ENCODE measurements at regions not wholly inside any gene's neighbourhood (a gene's known extent, or its start where the extent isn't known, plus 50 kb on each side); places are given as distances from the start of the nearest gene placed in this dataset.

DNA sequence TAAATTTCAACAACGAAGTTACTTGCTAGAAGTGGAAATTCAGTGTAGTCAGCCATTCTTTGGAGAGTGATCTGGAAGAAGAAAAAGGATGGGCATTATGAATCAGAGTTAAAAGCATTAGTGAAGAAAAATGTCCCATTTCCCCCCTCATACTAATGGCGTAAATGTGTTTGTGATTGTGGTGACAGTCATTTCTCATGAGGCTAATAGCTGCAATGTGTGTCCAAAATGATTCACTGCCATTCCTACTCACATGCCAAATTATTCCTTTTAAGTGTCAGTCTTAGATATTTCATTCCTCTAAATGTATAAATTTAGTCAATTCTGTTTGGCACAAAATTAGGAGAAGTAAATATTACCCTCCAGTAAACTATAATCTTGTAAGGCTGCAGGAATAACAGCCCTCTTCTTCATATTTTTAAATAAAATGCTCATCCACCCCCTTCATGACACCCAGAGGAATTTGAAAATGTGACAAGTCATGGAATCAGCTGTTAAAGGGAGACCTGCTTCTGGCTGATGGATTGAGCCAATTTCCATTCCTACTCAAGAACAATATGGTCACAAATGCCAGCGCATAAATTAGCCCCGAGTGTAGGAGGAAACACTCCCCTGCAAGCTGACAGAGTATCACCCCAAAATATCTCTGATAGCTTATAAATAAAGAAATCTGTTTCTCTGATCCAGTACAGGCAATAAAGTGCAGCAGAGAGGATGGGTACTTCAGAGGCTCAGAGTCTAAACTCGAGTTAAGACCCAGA is 912.3 kb upstream of the SEL1L start:
- Histone ChIP-seq H3K9ac (ENCODE audit: low read length in 2 of 2) (no peak overlapping the region), H3K27ac (ENCODE audit: low read length) (no peak overlapping the region), H3K36me3 (ENCODE audit: control insufficient read depth in 2 of 2, insufficient read depth in 2 of 2, low read length in 2 of 2) (no peaks in the 10 kb centered on the region), H3K4me1 (ENCODE audit: control insufficient read depth, insufficient read depth, low read length) (no peaks in the 10 kb centered on the region), H3K9me3 (ENCODE audit: control insufficient read depth in 2 of 2, low read length in 2 of 2) (no peaks in the 10 kb centered on the region), H3K4me3 (ENCODE audit: low read length in 2 of 2) (no peak overlapping the region), H3K27me3 (ENCODE audit: control insufficient read depth in 1 of 2, insufficient read depth in 2 of 2, low read length in 2 of 2) (no peaks in the 10 kb centered on the region)

DNA sequence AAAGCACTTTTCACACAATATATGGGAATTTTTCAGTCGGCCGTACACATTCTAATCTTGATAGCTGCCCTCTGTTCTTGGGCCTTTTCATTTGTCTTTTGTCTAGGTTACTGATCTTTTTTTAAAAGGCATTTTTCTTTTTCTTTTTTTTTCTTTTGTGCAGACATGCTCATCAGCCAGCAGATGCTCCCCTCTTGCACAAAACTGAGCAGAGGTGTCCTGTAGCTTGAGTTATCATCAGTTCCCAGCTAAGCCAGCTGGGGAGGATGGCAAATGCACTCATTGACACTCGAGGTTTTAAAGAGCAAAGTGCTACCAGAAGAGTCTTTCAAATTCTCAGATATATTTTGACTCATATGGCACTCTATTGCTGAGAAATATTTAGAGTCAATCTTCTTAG is 913.9 kb upstream of the SEL1L start:
- Histone ChIP-seq H3K4me3 (ENCODE audit: low read length in 2 of 2) (no peak overlapping the region), H3K9ac (ENCODE audit: low read length in 2 of 2) (no peak overlapping the region), H3K9me3 (ENCODE audit: control insufficient read depth in 2 of 2, low read length in 2 of 2) (no peaks in the 10 kb centered on the region), H3K27ac (ENCODE audit: low read length) (no peak overlapping the region), H3K27me3 (ENCODE audit: control insufficient read depth in 1 of 2, insufficient read depth in 2 of 2, low read length in 2 of 2) (no peaks in the 10 kb centered on the region), H3K36me3 (ENCODE audit: control insufficient read depth in 2 of 2, insufficient read depth in 2 of 2, low read length in 2 of 2) (no peaks in the 10 kb centered on the region), H3K4me1 (ENCODE audit: control insufficient read depth, insufficient read depth, low read length) (no peaks in the 10 kb centered on the region)

DNA sequence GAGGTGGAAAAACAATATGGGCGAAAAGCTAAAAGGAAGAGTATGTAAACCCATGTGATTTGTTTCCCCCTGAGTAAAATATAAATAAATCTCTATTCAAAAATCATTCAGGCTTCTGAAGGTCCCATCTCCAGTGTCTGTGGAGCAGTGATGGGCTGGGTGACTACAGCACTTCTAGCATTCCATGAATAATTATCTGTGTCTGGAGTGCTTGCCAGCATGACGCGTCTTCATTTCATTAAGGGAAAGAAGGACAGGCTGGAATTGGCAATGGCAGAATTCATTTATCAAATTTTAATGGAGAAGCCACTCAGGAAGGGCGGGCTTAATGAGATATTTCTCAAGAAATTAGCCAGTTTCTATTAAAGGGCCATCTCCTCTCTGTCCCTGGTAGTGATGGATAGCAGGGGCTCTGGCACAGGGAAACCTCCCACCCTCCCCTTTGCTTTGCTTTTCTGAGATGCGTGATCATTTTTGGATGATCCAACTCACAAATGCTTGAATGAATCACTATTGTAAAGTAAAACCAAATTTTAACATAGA is 916.3 kb upstream of the SEL1L start:
- no peaks in the 10 kb centered on the region for H3K36me3 ChIP-seq (ENCODE audit: control insufficient read depth in 2 of 2, insufficient read depth in 2 of 2, low read length in 2 of 2)
- no peaks in the 10 kb centered on the region for H3K4me1 ChIP-seq (ENCODE audit: control insufficient read depth, insufficient read depth, low read length)
- no peaks in the 10 kb centered on the region for H3K9me3 ChIP-seq (ENCODE audit: control insufficient read depth in 2 of 2, low read length in 2 of 2)
- H3K27me3 ChIP-seq (ENCODE audit: control insufficient read depth in 1 of 2, insufficient read depth in 2 of 2, low read length in 2 of 2): no peaks in the 10 kb centered on the region
- no peak overlapping the region for H3K27ac ChIP-seq (ENCODE audit: low read length)
- no peak overlapping the region for H3K4me3 ChIP-seq (ENCODE audit: low read length in 2 of 2)
- H3K9ac ChIP-seq (ENCODE audit: low read length in 2 of 2): no peak overlapping the region

DNA sequence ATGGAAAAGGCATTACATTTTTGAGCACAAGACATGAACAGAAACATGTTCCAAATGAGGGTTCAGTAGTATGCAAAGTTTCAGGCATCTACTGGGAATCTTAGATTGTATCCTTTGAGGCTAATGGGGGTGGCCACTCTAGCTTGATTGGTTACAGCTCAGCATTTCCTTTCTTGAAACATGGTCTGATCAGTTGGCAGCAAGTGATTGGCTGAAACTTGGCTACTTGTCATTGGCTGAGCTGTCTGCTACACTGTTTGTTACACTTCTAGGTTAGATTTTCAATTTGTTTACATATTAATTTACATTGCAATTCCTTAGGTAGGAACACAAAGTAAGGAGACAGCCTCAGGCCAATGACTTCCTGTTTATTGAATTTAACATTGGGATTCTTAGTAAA is 918.0 kb upstream of the SEL1L start:
- Histone ChIP-seq H3K4me3 (ENCODE audit: low read length in 2 of 2) (no peak overlapping the region), H3K27ac (ENCODE audit: low read length) (no peak overlapping the region), H3K27me3 (ENCODE audit: control insufficient read depth in 1 of 2, insufficient read depth in 2 of 2, low read length in 2 of 2) (no peaks in the 10 kb centered on the region), H3K36me3 (ENCODE audit: control insufficient read depth in 2 of 2, insufficient read depth in 2 of 2, low read length in 2 of 2) (no peaks in the 10 kb centered on the region), H3K9ac (ENCODE audit: low read length in 2 of 2) (no peak overlapping the region), H3K9me3 (ENCODE audit: control insufficient read depth in 2 of 2, low read length in 2 of 2) (no peaks in the 10 kb centered on the region), H3K4me1 (ENCODE audit: control insufficient read depth, insufficient read depth, low read length) (no peaks in the 10 kb centered on the region)

DNA sequence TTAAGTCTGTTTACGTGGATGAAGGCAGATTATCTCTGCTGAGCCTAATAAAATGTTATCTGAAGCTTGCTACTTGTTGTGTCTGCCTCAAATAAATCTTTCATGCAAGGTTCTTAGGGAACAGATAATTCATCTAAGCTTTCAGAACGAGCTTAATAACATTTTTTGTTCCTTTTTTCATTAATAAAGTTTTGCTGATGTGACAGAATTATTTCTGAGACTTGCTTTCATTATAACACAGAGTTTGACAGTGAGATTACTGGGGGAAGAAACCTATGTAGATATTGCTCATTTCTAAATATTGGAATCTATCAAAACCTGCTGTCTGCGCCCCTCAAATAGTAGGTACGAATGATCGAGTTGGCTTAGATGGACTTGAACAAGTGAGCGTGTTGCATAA is 948.7 kb upstream of the SEL1L start:
- H3K27me3 ChIP-seq (ENCODE audit: control insufficient read depth in 1 of 2, insufficient read depth in 2 of 2, low read length in 2 of 2): no peaks in the 10 kb centered on the region
- no peak overlapping the region for H3K27ac ChIP-seq (ENCODE audit: low read length)
- no peak overlapping the region for H3K9ac ChIP-seq (ENCODE audit: low read length in 2 of 2)
- H3K9me3 ChIP-seq (ENCODE audit: control insufficient read depth in 2 of 2, low read length in 2 of 2): no peaks in the 10 kb centered on the region
- no peak overlapping the region for H3K4me3 ChIP-seq (ENCODE audit: low read length in 2 of 2)
- H3K36me3 ChIP-seq (ENCODE audit: control insufficient read depth in 2 of 2, insufficient read depth in 2 of 2, low read length in 2 of 2): no peaks in the 10 kb centered on the region
- no peaks in the 10 kb centered on the region for H3K4me1 ChIP-seq (ENCODE audit: control insufficient read depth, insufficient read depth, low read length)

DNA sequence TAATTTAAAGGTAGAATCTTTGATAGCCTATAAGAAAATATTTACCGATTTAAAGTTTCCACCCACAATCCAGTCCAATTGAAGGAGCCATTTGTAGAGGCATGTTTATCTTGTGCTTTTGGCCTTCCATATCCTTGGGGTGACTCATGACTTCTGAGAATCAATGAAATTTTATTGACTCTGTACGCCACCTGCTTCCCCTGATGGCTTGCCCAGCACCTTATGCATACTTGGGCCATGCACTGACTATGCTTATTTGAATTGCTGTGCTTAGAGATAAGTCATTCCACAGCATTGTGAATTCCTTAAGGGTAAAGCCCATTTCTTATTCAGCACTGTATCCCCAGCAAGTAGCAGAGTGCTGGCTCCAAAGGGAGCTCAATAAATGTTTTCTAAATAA is 954.8 kb upstream of the SEL1L start:
- Histone ChIP-seq H3K9ac (ENCODE audit: low read length in 2 of 2) (no peak overlapping the region), H3K4me1 (ENCODE audit: control insufficient read depth, insufficient read depth, low read length) (no peaks in the 10 kb centered on the region), H3K27me3 (ENCODE audit: control insufficient read depth in 1 of 2, insufficient read depth in 2 of 2, low read length in 2 of 2) (no peaks in the 10 kb centered on the region), H3K9me3 (ENCODE audit: control insufficient read depth in 2 of 2, low read length in 2 of 2) (no peaks in the 10 kb centered on the region), H3K36me3 (ENCODE audit: control insufficient read depth in 2 of 2, insufficient read depth in 2 of 2, low read length in 2 of 2) (no peaks in the 10 kb centered on the region), H3K4me3 (ENCODE audit: low read length in 2 of 2) (no peak overlapping the region), H3K27ac (ENCODE audit: low read length) (no peak overlapping the region)

DNA sequence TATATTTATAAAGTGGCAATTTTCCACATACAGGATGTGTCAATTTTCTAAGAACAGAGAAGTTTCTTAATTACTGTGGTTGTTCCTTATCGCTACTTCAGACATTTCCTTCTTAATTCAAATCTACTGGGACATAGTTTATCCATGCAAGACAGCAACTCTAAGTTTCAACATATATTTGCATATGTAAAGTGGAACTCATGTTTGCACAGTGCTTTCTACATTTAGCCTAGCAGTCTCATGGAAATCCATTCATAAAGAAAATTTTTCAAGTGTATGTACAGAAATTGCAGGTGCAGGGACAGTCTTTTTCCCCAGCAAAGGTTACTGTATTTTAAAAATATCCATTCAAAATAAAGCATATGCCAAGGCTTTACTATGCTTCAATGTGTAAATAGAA is 956.7 kb upstream of the SEL1L start:
- H3K27me3 ChIP-seq (ENCODE audit: control insufficient read depth in 1 of 2, insufficient read depth in 2 of 2, low read length in 2 of 2): no peaks in the 10 kb centered on the region
- H3K27ac ChIP-seq (ENCODE audit: low read length): no peak overlapping the region
- no peaks in the 10 kb centered on the region for H3K36me3 ChIP-seq (ENCODE audit: control insufficient read depth in 2 of 2, insufficient read depth in 2 of 2, low read length in 2 of 2)

DNA sequence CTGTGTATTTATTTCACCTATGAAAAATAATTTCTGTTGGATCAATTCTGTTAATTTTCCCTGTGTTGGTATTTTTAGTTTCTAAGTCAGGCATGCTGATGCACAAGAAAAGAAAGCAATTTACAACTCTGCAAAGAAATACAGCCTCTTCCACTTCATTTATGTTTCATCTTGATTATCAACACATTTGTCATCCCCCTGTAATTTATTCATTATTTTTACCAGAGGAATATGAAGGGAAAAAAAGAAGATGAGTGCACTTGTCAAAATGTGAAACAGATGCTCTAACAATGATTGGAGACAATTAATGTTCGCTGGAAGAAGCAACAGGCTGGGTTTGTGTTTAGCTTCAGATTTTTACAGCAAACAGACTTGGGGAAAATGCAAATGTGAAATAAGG is 958.5 kb upstream of the SEL1L start:
- H3K27ac ChIP-seq (ENCODE audit: low read length): no peak overlapping the region
- no peaks in the 10 kb centered on the region for H3K4me1 ChIP-seq (ENCODE audit: control insufficient read depth, insufficient read depth, low read length)
- H3K9me3 ChIP-seq (ENCODE audit: control insufficient read depth in 2 of 2, low read length in 2 of 2): no peaks in the 10 kb centered on the region
- H3K9ac ChIP-seq (ENCODE audit: low read length in 2 of 2): no peak overlapping the region
- no peak overlapping the region for H3K4me3 ChIP-seq (ENCODE audit: low read length in 2 of 2)
- H3K27me3 ChIP-seq (ENCODE audit: control insufficient read depth in 1 of 2, insufficient read depth in 2 of 2, low read length in 2 of 2): no peaks in the 10 kb centered on the region
- no peaks in the 10 kb centered on the region for H3K36me3 ChIP-seq (ENCODE audit: control insufficient read depth in 2 of 2, insufficient read depth in 2 of 2, low read length in 2 of 2)

More for the DNA sequence above, 956.7 kb upstream of the SEL1L start:
- H3K4me3 ChIP-seq (ENCODE audit: low read length in 2 of 2): no peak overlapping the region
- no peaks in the 10 kb centered on the region for H3K4me1 ChIP-seq (ENCODE audit: control insufficient read depth, insufficient read depth, low read length)
- no peak overlapping the region for H3K9ac ChIP-seq (ENCODE audit: low read length in 2 of 2)
- H3K9me3 ChIP-seq (ENCODE audit: control insufficient read depth in 2 of 2, low read length in 2 of 2): no peaks in the 10 kb centered on the region

DNA sequence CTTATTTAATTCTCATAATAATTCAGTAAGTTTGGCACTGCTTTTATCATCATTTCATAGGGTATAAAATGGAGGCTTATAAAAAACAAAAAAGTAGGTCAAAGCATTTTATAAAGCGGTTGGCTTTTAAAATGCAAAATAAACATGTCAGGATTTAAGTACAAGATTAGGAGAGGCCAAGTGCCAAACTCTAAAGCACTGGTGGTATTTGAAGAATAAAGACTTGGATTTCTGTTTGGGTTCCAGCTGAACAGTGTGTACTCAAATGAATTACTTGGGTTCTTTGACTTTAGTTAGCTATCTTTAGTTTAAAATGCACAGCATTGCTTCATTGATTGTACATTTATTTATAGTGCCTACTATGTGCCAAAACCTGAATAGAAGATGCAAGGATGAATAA is 966.6 kb upstream of the SEL1L start:
- Histone ChIP-seq H3K9ac (ENCODE audit: low read length in 2 of 2) (no peak overlapping the region), H3K4me3 (ENCODE audit: low read length in 2 of 2) (no peak overlapping the region), H3K4me1 (ENCODE audit: control insufficient read depth, insufficient read depth, low read length) (peaks cover 3% of the 10 kb centered on the region), H3K9me3 (ENCODE audit: control insufficient read depth in 2 of 2, low read length in 2 of 2) (no peaks in the 10 kb centered on the region), H3K27ac (ENCODE audit: low read length) (no peak overlapping the region), H3K36me3 (ENCODE audit: control insufficient read depth in 2 of 2, insufficient read depth in 2 of 2, low read length in 2 of 2) (no peaks in the 10 kb centered on the region), H3K27me3 (ENCODE audit: control insufficient read depth in 1 of 2, insufficient read depth in 2 of 2, low read length in 2 of 2) (no peaks in the 10 kb centered on the region)

DNA sequence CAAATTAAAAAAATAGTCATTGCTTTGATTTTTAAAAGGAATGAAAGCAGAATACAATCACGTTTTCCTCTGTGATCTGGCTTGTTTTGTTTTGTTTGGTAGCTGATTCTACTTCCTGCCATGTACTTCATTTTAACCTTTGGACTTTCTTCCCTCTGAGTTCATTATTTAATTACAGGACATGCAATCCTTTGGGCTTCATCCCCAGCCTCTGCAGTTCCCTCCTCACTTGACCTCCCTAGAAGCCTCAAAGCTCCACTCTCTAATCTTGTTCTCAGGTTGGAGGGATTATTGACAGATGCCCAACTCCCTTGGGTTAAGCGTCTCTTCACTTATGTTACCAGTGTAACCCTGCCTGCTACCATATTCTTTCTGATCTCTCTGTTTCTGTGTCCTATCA is 967.9 kb upstream of the SEL1L start:
- Histone ChIP-seq H3K36me3 (ENCODE audit: control insufficient read depth in 2 of 2, insufficient read depth in 2 of 2, low read length in 2 of 2) (no peaks in the 10 kb centered on the region), H3K9ac (ENCODE audit: low read length in 2 of 2) (no peak overlapping the region), H3K4me1 (ENCODE audit: control insufficient read depth, insufficient read depth, low read length) (peaks cover 3% of the 10 kb centered on the region), H3K27ac (ENCODE audit: low read length) (no peak overlapping the region), H3K4me3 (ENCODE audit: low read length in 2 of 2) (no peak overlapping the region), H3K9me3 (ENCODE audit: control insufficient read depth in 2 of 2, low read length in 2 of 2) (no peaks in the 10 kb centered on the region), H3K27me3 (ENCODE audit: control insufficient read depth in 1 of 2, insufficient read depth in 2 of 2, low read length in 2 of 2) (no peaks in the 10 kb centered on the region)

DNA sequence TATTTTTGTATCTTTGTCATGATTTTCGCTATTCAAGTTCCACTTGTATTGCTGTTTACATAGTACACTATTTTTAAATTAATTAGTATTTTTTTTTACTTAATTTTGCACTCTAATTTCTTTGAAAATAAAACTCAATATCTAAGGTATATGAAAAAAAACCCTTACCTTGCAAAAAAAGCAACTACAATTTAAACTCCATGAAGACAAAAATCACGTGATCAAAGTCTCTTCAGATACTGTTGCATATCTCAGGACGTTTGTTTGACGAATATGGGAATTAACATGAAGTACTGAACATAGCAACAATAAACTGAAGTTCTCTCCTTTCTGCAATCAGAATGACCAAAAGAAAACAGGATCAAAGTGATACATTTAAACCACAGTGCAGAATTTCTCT is 968.4 kb upstream of the SEL1L start:
- H3K4me1 ChIP-seq (ENCODE audit: control insufficient read depth, insufficient read depth, low read length): peaks cover 3% of the 10 kb centered on the region
- H3K9me3 ChIP-seq (ENCODE audit: control insufficient read depth in 2 of 2, low read length in 2 of 2): no peaks in the 10 kb centered on the region
- no peak overlapping the region for H3K9ac ChIP-seq (ENCODE audit: low read length in 2 of 2)
- no peak overlapping the region for H3K4me3 ChIP-seq (ENCODE audit: low read length in 2 of 2)
- H3K27me3 ChIP-seq (ENCODE audit: control insufficient read depth in 1 of 2, insufficient read depth in 2 of 2, low read length in 2 of 2): no peaks in the 10 kb centered on the region
- no peaks in the 10 kb centered on the region for H3K36me3 ChIP-seq (ENCODE audit: control insufficient read depth in 2 of 2, insufficient read depth in 2 of 2, low read length in 2 of 2)
- H3K27ac ChIP-seq (ENCODE audit: low read length): no peak overlapping the region
